Stimulated activated naive CD4-positive, alpha-beta T cell (primary cell): ENCODE measurements at regions not wholly inside any gene's neighbourhood (a gene's known extent, or its start where the extent isn't known, plus 50 kb on each side); places are given as distances from the start of the nearest gene placed in this dataset.
"Not testable (repeated sequence)": the region's sequence is repeated elsewhere in the genome, so short reads cannot be mapped to it uniquely, and the experiment has no call there.

ENCODE experiments used
- DNase-seq, 6 experiments: peaks; one replicate each; lab custom pipeline; 2025; lab: John Stamatoyannopoulos, UW

DNA sequence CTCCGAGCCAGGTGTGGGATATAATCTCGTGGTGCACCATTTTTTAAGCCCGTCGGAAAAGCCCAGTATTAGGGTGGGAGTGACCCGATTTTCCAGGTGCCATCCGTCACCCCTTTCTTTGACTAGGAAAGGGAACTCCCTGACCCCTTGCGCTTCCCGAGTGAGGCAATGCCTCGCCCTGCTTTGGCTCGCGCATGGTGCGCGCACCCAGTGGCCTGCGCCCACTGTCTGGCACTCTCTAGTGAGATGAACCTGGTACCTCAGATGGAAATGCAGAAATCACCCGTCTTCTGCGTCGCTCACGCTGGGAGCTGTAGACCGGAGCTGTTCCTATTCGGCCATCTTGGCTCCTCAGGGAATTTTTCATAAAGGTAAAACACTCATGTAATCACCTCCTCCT lies 63.9 kb downstream of the RWDD3 start:
- not testable (repeated sequence) for DNase-seq

DNA sequence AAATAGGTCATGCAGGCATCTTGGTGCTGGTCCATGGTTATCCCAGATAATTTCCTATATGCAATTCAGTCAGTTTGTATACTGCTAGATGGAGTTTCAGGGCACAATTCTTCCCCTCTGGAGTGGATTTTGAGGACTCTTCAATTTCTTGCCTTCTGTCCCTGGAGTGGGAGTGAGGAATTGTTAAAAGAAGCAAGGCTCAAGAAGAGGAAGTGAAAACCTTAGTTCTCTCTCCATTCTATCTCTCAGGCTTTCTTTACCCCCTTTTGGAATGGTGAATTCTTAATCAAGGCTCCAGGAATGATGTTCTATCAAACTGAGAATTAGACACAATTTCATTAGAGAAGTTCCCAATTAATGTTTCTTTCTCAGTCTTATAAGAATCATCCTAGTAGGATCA lies 67.1 kb downstream of the RWDD3 start:
- DNase-seq: no peak

DNA sequence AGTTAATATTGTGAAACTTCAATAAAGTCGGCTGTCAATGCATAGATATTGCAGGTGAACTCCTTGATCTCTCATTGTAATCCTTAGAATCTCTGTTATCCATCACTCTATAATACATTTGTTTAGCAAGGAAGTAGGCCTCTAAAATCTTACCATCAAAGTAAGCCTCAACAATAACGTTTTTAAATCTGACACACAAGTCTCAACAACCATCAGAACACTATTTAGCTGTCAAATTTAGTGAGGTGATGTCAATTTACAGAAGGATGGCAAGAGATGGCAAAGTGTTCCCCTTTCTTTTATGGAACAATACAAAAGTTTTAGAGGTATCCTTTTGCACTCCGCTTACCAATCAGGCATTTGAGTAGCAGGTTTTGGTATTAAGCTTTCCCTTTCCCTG lies 67.6 kb downstream of the RWDD3 start:
- DNase-seq: no peak

DNA sequence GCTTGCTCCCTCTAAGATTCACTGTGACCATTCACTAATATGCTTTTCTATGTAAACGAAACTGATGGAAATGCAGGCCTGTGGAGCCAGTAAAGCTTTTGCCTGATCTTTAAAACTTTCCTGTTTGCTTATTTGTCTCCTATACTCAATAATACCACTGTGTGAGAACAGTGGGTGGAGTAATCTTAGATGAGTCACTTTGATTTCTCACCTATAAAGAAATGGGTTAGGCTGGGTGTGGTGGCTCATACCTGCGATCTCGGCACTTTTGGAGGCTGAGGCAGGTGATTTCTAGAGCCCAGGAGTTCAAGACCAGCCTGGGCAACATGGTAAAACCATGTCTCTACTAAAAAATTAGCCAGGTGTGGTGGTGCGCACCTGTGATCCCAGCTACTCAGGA lies 70.8 kb downstream of the RWDD3 start:
- no peak for DNase-seq

DNA sequence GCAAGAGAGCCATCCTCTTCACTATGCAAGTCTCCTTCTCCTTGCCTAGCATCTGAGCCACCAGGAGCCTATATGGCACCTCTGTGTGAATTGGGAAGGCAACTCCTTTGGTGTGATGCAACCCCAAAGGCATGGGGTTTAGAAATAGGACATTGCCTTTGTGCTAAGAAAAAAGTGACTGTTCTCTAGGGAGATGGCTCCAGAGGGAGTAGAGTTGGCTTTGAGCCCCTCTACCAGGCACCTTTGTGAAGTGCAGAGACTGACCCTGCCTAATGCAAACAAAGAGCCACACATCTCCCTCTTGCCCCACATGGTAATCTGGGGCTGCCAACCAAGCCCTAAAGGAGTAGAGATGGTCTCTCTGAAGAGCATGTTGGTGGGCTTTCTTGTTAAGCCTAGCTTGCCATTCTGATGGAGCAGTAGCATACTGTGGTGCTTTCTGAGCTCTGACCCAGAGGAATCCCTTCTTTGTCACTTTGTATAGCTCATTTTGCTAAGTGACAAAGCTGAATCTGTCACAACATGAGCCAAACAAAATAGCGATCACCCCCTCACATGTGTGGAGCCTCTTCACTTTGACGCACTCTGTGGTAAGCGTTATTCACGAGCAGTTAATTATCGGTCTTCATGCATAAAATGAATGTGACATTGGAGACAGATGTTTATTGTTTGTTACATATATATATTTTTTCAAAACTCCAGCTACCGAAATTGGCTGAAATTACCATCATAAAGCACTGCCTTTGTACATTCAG lies 74.4 kb downstream of the RWDD3 start:
- no peak for DNase-seq

DNA sequence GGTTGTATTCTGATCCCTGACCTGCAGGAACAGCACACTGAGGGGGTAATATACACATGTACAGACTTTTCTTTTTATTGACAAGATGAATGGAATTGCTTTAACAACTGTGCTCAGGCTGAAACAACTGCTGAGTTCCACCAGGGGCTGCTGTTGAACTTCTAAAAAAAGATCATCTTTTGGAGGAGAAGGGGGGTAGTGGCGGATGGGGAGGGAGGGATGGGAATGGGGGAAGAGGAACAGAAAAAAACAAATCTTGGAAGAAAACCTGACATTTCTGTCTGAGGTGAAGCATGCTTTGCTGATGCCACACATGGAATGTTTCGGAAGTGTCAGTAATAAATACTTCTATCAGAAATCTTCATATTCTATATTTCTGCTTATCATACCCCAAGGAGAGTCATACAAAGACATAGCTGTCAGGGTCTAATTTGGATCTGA lies 75.0 kb downstream of the RWDD3 start:
- no peak for DNase-seq

DNA sequence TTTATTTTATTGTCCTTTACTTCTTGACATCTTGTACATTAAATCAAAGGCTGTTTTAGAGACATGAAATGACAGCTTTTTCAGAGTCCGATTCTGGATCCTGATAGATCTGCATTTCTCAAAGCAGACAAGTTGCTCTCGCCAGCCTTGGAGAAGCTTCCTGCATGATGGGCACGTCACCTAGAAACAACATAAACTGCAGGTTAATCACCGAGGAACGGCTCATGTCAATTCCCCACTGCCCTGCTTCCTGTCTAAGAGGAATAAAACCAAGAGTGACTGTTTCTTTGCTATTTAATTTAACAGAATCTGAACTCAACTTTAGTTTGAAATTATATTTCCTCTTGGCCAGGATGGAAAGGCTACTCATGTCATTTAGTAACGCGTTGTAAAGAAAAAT lies 77.0 kb downstream of the RWDD3 start:
- no peak for DNase-seq

DNA sequence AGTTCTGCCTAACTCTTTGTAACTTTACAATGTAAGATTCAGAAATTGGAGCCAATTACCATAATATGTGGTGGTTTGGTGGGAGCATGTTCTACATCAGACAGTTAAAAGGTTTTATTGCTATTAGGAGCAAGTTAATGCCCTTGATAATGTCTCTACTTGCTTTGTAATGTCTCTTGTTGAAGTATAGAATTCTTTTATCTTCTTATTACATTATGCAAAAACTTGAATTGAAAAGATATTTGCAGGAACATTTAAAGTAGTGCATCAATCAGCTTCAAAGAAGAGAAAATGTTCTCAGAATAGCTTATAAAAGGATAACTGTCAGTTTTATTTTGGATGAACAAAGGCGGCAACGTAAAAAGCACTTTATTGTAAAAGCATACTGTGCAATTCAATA lies 77.8 kb downstream of the RWDD3 start:
- no peak for DNase-seq

DNA sequence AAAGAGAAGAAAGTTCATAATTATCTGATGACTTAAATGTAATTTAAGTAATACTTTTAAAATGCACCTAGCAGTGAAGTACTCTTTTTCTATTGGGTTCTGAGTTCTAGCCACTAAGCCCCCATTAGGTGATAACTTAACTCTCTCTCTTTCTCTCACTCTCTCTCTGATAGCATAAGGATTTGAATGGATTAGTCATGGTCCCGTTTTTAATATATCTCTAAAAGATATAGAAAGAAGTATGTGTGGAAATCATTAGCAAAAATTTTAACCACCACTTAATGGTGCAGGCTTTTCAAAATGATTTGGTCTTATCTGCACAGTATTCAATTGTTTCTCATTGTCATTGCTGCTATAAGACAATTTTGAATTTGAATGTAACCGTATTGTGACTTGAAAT lies 78.2 kb downstream of the RWDD3 start:
- no peak for DNase-seq

DNA sequence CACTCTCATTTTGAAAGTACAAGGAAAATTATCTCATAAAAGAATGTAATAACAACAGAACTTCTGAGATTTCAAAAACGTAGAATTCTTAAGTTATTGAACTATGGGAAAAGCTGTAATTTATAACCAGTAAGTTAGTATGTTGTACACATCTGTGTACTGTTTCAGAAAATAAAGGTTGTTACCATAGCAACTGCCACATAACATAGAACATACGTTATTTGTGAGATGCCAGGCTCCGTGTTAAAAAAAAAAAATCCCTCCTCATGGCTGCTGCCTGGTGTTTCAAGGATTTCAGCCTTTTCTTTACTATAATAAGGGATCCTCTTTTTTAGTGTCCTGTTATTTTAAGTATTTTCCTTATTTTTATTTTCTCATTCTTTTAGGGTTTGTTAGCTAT lies 79.5 kb downstream of the RWDD3 start:
- no peak for DNase-seq

DNA sequence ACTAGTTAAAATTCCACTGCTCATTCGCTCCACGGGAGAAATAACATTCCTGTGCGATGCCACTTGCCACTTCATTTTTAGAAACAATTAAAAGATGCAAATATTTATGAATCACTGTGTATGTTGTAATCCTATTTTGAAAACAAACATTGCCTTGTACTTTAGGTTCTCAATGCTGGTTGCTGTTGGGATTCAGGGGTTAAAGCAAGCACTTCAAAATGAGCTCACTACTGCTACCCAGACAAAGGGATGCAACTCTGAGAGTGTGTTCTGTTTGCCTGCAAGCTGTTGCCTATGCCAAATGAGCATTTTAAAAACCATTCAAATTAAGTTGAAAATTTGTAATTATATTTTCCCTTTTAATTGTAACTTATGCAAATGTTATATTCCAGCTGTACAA lies 87.5 kb downstream of the RWDD3 start:
- DNase-seq: no peak

DNA sequence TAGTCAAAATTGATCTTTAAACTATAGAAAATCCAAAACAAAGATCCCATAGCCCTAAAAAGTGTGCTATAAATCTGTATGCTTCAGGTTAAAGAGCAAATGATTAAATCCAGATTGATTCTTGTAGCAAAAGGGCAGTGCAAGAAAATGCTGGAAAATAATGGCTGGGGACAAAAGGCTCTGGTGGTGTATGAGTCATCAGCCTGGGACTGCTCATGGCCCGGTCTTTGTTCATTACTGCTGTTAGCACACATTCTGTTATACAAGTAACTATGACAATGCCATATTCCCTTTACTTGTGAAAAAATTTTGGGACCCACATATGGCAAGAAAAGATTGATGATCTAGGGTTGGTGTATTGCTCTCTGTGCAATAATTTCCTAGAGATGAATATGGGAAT lies 89.1 kb downstream of the RWDD3 start:
- DNase-seq: no peak

DNA sequence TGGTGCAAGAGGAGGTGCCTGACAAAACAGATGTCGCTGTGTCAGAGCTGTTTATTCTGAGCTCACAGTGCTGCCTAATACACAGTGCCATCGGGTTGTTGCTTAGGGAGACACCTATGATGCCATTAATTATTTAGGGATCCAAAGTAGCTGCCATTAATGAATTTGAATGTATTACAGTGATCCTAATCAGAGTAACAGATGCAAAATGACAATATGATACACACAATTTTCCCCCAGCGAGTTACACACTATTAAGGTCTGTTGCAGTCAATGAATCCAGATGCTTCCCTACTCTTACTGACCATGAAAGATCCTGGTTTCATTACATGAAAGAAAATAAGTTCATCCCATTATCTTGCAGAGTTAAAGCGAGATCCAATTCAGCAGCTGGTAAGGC lies 91.3 kb downstream of the RWDD3 start:
- DNase-seq: no peak

DNA sequence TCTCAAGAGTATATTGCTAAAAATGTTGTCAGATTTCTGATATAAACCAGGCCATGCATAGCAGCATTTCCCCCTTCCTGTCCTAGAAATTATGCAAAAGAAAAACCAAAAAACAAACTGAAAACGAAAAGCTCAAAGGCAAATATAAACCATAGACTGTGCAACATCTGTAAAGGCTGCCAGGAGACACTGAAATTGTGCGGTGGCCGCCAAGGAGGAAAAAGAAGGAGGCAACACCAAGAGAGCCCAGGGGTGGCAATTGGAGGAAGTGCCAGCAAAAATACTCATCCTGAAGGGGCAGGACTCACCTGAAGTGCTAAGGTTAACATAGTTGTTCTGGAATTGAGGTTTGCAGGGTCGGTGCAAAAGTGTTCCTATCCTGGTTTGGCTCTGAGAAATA lies 92.0 kb downstream of the RWDD3 start:
- no peak for DNase-seq

DNA sequence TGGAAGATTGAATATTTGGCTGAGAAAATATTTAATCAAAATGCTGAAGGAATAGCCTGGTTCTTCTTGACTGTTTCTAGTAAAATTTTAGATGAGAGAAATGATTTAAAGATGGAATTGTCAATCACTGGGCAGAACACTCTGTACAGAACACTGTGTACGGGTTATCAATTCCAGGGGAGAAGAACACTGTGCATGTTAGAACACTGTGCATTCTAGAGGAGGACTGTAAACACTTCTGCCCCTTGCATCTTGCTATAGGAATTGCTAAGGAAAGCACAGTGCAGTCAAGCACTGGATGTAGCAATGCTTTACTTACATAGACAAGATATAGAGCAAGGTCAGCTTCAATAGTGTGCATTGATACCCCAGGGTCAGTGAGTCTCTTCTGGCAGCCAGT lies 98.7 kb downstream of the RWDD3 start:
- DNase-seq: no peak

DNA sequence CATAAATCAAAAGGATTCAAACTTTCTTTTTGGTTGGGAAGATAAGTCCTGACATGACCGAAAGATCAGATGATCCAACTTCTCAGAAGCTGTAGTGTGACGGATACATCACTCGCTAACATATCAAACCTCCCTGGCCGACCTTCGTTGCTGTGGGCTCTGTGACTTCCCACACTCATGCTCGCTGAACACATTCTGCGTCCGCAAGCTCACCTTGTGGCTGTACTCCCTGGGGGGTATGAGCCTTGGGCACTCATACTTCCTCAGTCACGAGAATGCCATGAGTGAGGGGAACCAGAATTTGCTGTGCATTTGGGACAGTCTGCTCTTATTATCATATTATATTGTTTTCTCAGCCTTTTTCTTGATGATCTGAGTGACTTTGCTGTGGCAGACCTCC lies 105.4 kb downstream of the RWDD3 start:
- no peak for DNase-seq

DNA sequence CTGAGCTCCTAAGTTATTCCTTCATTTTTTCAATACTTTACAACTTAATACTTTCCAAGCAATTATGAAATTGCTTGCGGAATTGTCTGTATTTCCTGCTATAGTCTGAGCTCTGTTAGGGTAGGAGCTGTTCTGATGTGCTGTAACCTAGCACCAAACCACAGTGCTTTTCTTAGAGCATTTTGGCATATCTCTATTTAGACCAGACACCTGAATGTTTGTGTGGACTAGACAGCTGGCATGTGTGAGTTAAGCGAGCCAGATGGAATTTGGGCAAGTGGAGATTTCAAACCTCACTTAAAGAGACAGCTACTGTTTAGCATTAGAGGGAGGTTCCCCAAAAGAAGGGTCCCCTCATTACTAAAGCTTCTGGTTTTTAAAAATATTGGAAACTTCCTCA lies 106.1 kb downstream of the RWDD3 start:
- no peak for DNase-seq

DNA sequence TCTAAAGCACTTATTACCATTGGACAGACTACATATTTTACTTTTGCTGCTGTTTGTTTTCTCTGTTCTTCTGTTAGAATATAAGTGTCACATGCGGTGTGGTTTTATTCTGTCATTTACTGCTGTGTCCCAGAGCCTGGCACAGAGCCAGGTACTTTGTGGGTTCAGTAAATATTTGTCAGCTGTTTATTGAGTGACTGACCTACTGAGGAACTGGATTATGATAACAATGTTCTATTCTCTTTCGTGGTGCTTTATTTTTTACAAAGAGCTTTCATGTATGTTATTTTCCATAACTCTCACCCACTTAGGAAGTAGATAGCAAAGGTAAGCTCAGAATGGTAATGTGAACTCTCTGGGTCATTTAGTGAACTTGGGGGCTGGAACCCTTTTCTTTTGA lies 118.8 kb downstream of the RWDD3 start:
- DNase-seq: no peak

DNA sequence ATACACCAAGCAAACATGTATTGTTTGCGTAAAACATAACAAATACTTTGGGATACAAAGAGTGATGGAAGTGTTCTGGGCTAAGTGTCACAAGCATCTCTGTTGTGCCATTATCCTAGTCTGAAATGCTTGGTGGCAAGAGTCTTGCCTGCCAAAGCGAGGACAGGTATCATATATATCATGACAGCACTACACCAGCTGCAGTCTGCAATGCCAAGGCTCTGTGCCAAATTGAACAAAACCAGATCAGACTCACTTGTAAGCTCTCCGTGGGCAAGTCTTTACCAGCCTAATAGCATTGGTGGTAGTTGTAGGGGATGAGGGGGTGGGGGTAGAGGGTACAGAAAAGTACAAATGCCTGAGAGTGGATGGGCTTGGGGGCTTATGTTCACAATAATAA lies 119.2 kb downstream of the RWDD3 start:
- no peak for DNase-seq

DNA sequence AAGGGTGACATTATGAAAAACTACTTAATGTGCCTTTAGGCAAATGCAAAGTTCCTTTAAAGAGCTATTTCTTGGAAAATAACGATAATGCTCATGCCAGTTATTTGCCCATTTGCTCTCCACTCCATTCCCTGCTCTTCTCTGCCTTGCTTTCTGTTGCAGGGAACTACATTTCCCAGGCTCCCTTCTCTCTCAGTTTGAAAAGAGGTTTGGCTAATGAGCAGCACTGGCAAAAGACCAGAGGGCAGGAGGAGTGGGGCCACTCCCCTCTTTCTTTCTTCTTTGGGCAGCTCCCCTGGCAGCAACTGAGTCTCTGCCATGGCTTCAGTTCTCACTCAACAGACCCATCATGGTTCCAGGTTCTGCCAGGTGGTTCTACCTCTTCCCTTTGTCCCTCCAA lies 130.5 kb downstream of the RWDD3 start:
- no peak for DNase-seq

DNA sequence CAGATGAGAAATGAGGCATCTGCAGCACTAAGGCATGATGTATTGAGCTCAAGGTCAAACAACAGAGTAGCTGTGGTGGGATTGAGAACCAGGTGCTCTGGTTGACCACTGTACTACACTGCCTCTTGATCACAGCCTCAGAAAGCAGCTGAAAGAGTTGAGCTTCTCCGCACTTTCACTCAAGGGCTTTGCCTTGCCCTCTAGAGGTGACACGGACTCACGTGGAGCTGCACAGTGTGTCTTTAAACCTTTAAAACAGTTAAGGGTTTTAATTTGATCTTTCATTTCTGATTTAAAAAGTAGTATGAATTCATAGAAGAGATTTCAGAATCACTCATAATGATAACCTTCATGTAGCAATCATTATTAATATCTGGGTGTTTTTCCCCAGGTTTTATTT lies 132.5 kb downstream of the RWDD3 start:
- no peak for DNase-seq

DNA sequence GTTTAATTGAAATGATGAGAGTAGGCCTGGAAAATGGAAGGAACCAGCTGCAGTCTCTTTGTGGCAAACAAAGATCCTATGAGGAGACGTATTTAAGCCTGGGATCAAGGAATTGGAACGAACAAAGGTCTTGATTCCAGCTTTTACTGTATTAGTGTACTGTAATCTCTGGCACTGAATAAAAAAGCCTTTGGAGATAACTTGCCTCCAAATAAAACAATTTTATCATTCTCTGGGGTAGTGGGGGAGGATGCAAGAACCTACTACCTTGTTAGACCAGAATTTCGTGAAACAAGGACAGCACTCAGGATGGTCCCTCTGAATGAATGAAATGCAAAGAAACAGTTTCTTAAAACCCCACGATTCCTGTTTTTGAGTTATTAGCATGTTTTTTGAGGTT lies 134.2 kb downstream of the RWDD3 start:
- DNase-seq: no peak

DNA sequence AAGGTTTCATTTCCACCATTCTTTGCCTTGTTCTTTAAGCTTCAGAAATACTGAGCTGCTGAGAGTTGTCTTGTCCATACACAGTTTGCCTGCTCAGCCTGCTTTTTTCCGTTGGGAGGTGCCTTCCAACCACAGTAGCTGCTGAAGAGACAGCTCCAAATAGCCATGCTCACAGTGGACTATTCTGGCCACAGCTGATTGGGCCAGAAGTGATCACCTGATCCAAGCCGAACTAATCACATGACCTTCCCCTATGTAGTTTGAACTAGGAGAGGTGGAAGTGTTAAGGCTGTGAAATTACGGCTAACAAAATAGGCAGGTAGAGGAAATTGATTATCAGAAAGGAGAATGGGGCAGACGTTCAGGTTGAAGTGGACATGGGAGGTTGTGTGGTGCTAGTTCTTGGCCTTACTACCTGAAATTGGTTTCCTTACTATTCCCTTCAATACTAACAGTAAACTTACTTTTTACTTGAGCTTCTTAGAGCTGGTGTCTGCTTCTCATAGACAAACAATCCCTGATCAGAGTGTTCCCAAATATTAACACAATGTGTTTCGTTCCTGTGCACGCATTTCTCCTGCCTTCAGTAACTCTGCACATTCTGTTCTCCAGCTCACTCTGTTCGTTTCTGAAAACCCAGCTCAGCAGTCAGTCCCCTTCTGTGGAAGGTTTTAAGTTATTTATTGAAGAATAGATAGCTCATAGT lies 136.1 kb downstream of the RWDD3 start:
- no peak for DNase-seq
